GM21723 (cell line): ENCODE measurements at regions not wholly inside any gene's neighbourhood (a gene's known extent, or its start where the extent isn't known, plus 50 kb on each side); places are given as distances from the start of the nearest gene placed in this dataset.

Experiments
- ATAC-seq: cut with Tn5 transposase; IDR thresholded peaks from one replicate; pipeline ENCODE4 v1.9.1; 2021; ENCODE audit warnings: mild to moderate bottlenecking, moderate library complexity; ENCODE audit not compliant: unreplicated experiment

GRCh38 chr5:164005071-164005470 lies 499.7 kb downstream of the MAT2B start:
- no peak for ATAC-seq

GRCh38 chr5:164007064-164007463 lies 501.6 kb downstream of the MAT2B start:
- ATAC-seq: no peak

- ATAC-seq: no peak
These were observed 504.2 kb downstream of the MAT2B start for GRCh38 chr5:164009621-164010020.

- ATAC-seq: no peak
These were observed 505.5 kb downstream of the MAT2B start for GRCh38 chr5:164010900-164011299.

GRCh38 chr5:164012371-164012770 lies 507.0 kb downstream of the MAT2B start:
- no peak for ATAC-seq

GRCh38 chr5:164013077-164013670 lies 507.8 kb downstream of the MAT2B start:
- ATAC-seq: peak; percentile 91

- ATAC-seq: no peak
These were observed 514.7 kb downstream of the MAT2B start for GRCh38 chr5:164020116-164020515.

GRCh38 chr5:164027738-164028137 lies 522.3 kb downstream of the MAT2B start:
- no peak for ATAC-seq

GRCh38 chr5:164038128-164038783 lies 532.8 kb downstream of the MAT2B start:
- ATAC-seq: no peak

GRCh38 chr5:164041105-164041504 lies 535.7 kb downstream of the MAT2B start:
- no peak for ATAC-seq

- ATAC-seq: no peak
These were observed 543.0 kb downstream of the MAT2B start for GRCh38 chr5:164048359-164048926.

GRCh38 chr5:164051745-164052144 lies 546.3 kb downstream of the MAT2B start:
- ATAC-seq: no peak

- ATAC-seq: no peak
These were observed 547.2 kb downstream of the MAT2B start for GRCh38 chr5:164052536-164053093.

GRCh38 chr5:164053123-164053522 lies 547.7 kb downstream of the MAT2B start:
- no peak for ATAC-seq

GRCh38 chr5:164054461-164054860 lies 549.0 kb downstream of the MAT2B start:
- ATAC-seq: no peak

GRCh38 chr5:164057121-164057520 lies 551.7 kb downstream of the MAT2B start:
- no peak for ATAC-seq

GRCh38 chr5:164058621-164059020 lies 553.2 kb downstream of the MAT2B start:
- no peak for ATAC-seq

- ATAC-seq: no peak
These were observed 554.1 kb downstream of the MAT2B start for GRCh38 chr5:164059471-164059870.

- ATAC-seq: no peak
These were observed 555.5 kb downstream of the MAT2B start for GRCh38 chr5:164060786-164061355.

- no peak for ATAC-seq
These were observed 556.9 kb downstream of the MAT2B start for GRCh38 chr5:164062304-164062703.

GRCh38 chr5:164065266-164065665 lies 559.8 kb downstream of the MAT2B start:
- ATAC-seq: no peak

GRCh38 chr5:164071671-164072070 lies 566.3 kb downstream of the MAT2B start:
- ATAC-seq: no peak
